Retinal pigment epithelial cell (primary cell): ENCODE measurements at regions not wholly inside any gene's neighbourhood (a gene's known extent, or its start where the extent isn't known, plus 50 kb on each side); places are given as distances from the start of the nearest gene placed in this dataset.
"Not testable (repeated sequence)": the region's sequence is repeated elsewhere in the genome, so short reads cannot be mapped to it uniquely, and the experiment has no call there.

Experiments
- DNase-seq: peaks from one replicate; pipeline ENCODE4 v3.0.0-alpha.2; 2010; ENCODE audit warnings: low read depth
- H3K4me3 ChIP-seq: 2 replicates; pipeline ENCODE4 v1.5.1; 2011; ENCODE audit warnings: mild to moderate bottlenecking, low read length, control low read depth, moderate library complexity
- TF ChIP-seq, protein P1 (sequence below): conservative IDR thresholded peaks from 2 replicates; pipeline ENCODE4 v1.5.1; 2011; ENCODE audit warnings: low read depth, low read length, control low read depth, inconsistent platforms

DNA sequence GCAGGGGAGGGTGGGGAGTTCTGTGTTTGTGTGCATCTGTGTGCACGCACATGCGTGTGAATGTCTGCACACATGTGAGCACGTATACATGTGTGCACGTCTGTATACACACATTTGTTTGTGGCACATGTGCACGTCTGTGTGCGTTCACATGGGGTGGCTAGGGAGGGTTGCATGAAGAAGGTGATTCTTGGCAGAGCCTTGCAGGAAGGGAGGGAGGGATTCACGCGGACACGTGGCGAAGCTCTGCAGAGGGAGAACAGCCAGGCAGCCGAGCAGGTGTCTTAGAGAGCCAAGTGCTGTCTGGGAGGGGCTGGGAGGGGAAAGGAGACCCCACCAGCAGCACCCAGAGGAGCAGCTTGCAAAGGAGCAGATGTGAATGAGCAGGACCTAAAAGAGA, 372.1 kb downstream of the BRD1 start:
- H3K4me3 ChIP-seq = no peak overlapping the region
- no peak for DNase-seq
- TF ChIP-seq, protein P1, sequence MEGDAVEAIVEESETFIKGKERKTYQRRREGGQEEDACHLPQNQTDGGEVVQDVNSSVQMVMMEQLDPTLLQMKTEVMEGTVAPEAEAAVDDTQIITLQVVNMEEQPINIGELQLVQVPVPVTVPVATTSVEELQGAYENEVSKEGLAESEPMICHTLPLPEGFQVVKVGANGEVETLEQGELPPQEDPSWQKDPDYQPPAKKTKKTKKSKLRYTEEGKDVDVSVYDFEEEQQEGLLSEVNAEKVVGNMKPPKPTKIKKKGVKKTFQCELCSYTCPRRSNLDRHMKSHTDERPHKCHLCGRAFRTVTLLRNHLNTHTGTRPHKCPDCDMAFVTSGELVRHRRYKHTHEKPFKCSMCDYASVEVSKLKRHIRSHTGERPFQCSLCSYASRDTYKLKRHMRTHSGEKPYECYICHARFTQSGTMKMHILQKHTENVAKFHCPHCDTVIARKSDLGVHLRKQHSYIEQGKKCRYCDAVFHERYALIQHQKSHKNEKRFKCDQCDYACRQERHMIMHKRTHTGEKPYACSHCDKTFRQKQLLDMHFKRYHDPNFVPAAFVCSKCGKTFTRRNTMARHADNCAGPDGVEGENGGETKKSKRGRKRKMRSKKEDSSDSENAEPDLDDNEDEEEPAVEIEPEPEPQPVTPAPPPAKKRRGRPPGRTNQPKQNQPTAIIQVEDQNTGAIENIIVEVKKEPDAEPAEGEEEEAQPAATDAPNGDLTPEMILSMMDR = no peak

DNA sequence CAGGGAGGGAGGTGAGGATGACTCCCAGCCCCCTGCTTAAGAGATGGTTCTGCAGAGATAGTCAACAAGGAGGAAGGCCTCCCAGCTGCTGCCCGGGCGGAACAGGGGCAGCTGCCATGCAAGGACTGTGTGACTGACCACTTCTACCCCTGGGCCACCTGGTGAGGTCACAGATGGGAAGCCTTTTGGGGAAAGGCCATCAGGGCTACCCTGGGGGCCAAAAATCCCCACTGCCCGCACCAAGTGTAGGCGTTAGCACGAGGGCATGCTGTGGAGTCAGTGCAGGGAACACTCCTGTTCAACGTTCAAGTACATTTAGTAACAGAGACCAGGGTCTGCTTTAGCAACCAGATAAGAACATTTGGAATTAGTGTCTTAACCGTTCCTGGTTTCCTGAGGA, 372.9 kb downstream of the BRD1 start:
- no peak overlapping the region for H3K4me3 ChIP-seq
- TF ChIP-seq, protein P1 = no peak
- DNase-seq = no peak

DNA sequence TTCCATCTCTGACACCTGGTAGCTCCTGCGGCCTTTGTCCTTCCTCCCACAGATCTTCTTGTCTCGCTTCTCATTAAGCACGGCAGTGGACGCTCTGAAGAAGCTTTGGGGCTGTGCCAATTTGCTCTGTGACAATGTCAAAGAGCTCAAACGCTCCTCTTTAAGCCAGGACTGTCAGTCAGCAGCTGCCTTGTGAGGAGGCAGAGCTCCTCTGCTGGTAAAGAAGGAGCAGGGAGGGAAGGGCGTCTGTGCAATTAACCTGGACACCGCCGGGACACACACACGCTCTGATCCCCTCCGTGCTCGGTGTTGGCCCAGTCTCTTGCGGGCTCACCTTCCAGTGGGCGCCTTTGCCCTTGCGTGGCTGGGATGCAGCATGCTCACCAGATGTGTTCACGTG, 373.9 kb downstream of the BRD1 start:
- DNase-seq = no peak
- TF ChIP-seq, protein P1 = no peak
- H3K4me3 ChIP-seq = no peak overlapping the region

DNA sequence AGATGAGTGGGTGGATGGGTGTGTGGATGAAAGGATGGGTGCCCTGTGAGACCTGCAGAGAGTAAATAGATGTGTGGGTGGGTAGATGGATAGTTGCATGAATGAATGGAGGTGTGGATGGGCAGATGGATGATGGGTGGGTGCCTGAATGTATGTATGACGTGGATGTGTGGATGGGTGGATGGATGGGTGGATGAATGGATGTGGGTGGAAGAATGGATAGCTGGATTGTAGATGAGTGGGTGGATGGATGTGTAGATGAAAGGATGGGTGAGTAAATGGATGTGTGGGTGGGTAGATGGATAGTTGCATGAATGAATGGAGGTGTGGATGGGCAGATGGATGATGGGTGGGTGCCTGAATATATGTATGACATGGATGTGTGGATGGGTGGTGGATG, 374.7 kb downstream of the BRD1 start:
- not testable (repeated sequence) for H3K4me3 ChIP-seq, DNase-seq

- TF ChIP-seq, protein P1 = no peak
- DNase-seq = no peak
- H3K4me3 ChIP-seq = no peak overlapping the region
Measured at GRCh38 chr22:49452362-49452946, 375.2 kb downstream of the BRD1 start.

- no peak overlapping the region for H3K4me3 ChIP-seq
- no peak for DNase-seq
- TF ChIP-seq, protein P1 = no peak
Measured at GRCh38 chr22:49451070-49451840, 376.4 kb downstream of the BRD1 start.

GRCh38 chr22:49450498-49450897, 377.2 kb downstream of the BRD1 start:
- TF ChIP-seq, protein P1 = no peak
- DNase-seq = no peak

More at GRCh38 chr22:49450498-49450897, 377.2 kb downstream of the BRD1 start:
- H3K4me3 ChIP-seq = no peak overlapping the region
